HG02870 (cell line): ENCODE measurements at regions not wholly inside any gene's neighbourhood (a gene's known extent, or its start where the extent isn't known, plus 50 kb on each side); places are given as distances from the start of the nearest gene placed in this dataset.

Experiments used
- ATAC-seq: cut with Tn5 transposase; IDR thresholded peaks from one replicate; pipeline ENCODE4 v1.9.1; 2021; ENCODE audit warnings: mild to moderate bottlenecking, moderate library complexity; ENCODE audit not compliant: unreplicated experiment

DNA sequence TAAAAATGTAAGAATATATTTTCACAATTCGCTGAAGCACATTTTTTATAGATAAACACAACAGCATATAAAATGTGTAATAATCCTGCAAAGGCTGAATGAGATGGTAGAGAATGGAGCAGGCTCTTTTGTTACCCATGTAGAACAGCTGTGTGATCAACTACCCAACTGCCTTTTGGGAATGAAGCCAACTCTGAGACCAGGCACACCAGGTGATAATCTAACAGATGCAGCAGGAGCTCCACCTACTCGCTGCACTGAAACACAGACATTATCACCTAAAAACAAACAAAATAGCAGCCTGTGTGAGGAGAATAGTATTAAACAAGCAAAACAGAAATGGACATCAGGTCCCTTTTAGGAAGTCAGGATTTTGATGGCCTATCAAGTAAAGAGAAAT lies 183.3 kb downstream of the CCDC59 start:
- ATAC-seq = no peak

DNA sequence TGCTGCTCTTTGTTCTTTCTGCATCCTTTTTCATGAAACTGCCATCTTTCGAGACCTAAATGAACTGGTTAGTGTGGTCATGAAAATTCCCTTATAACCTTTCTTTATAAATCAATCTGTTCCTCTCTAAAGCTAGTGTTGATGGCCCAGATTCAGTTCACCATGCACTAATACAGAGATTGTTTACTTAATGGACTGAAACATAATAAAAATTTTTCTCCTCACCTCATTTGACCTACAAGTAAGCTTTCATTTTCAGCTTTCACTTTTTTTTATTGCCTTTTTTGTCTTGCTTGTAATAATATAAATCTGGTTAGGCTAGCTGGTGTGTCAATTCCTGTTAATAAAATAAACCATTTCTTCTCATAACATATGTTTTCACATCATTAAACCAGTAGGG lies 183.8 kb downstream of the CCDC59 start:
- no peak for ATAC-seq

DNA sequence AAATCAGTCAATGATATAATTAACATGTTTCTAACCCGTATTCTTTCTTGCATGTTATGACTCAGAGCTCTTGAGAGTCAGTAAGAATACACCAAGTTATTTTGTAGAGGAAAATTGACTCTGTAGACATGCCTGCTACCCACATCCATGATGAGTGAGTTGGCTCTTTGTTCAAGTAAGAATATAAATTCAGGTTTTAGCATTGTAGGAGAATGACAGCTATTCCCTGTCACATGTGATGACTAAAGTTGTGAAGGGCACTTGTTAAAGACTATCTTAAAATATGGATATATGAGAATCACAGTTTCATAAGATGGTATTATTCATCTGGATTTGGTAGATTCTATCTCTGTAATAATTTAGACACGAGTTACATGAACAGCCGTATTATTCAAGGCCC lies 209.1 kb downstream of the CCDC59 start:
- no peak for ATAC-seq

DNA sequence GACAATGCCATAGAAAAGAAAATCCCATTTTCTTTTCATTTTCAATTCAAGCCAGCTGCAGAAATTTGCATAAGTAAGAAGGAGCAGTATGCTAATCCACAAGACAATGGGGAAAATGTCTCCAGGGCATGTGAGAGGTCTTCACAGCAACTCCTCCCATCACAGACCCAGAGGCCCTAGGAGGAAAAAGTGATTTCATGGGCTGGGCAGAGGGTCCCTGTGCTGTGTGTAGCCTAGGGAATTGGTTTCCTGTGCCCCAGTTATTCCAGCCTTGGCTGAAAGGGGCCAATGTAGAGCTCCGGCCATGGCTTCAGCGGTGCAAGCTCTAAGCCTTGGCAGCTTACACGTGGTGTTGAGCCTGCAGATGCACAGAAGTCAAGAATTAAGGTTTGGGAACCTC lies 211.4 kb downstream of the CCDC59 start:
- ATAC-seq = no peak

DNA sequence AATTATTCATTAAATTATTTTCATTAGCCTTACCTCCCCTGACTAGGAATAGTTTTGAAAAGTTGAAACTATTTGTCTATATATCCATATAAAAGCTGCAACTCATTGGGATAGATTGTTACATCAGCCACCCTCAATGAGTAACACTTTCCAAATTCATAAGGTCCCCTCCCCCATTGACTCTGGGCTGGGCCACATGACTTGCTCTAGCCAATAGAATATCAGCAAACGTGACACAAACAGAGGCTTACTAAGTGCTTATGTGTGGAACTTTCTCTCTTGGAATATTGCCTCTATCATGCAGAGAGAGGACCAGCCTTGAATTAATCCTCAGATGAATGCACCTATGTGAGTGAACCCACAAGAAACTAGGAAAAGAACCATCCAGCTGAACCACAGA lies 213.7 kb downstream of the CCDC59 start:
- ATAC-seq = no peak

DNA sequence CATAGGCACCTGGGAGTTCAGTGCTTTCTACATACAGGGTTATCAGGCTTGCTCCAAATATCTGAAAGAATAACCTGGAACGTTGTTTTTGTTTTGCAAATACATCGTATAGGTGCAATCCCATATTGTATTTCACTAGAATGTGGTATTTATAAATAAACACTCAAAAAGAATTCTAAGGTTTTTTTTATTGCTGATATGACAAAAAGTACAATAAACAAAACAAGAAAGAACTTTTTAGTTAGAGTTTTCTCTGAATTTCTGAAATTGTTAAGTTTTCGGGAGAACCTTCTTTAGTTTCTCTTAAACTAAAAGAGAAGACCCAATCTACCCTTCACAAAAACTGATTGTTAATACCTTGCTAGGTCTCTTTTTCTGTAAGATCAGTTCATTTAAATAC lies 225.8 kb downstream of the CCDC59 start:
- no peak for ATAC-seq

DNA sequence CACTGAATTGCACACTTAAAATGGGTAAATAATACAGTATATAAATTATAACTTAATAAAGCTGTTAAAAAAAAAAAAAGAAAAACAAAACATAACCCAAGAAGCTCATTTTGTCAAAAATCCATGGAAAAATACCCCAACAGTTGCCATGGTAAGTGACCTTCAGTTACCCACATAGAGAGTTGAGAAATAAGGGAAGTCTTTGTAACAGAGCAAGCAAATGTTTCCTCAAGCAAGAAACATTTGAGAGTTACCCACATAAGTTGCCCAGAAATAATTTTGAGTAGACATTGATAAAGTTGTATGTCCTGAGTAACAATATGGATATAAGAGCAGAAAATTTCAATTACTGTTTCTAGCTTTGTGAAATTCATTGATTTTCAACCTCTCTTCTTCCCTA lies 227.4 kb downstream of the CCDC59 start:
- ATAC-seq = no peak

DNA sequence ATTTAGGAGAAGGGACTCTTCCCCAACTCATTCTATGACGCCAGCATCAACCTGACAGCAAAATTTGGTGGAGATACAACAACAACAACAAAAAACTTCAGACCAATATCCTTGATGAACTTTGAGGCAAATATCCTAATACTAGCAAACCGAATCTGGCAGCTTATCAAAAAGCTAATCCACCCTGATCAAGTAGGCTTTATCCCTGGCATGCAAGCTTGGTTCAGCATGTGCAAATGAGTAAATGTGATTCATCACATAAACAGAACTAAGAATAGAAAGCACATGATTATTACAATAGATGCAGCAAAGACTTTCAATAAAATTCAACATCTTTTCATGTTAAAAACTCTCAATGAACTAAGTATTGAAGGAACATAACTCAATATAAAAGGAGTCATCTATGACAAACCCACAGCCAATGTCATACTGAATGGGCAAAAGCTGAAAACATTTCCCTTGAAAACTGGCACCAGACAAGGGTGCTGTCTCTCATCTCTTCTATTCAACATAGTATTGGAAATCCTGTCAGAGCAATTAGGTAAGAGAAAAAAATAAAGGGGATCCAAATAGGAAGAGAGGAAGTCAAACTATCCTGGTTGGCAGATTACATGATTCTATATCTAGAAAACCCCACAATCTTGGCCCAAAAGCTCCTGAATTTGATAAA lies 233.3 kb downstream of the CCDC59 start:
- ATAC-seq = no peak

DNA sequence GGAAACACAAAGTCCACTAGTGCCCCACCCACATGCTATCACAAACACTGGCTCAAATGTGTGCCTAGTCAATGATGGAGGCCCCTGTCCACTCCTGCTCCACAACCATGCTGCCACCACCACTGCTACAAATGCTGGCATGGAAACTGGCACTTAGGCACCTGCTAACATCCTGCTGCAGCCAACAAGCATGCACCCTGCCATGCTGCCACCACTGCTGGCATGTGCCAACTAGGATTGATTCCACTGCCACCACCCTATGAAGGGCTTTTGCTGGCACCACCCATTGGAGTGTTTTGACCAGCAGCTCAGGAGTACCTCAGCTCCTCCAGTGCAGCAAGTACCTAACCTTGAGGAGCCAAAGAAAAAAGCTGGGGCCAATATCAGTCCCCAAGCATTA lies 236.6 kb downstream of the CCDC59 start:
- no peak for ATAC-seq

DNA sequence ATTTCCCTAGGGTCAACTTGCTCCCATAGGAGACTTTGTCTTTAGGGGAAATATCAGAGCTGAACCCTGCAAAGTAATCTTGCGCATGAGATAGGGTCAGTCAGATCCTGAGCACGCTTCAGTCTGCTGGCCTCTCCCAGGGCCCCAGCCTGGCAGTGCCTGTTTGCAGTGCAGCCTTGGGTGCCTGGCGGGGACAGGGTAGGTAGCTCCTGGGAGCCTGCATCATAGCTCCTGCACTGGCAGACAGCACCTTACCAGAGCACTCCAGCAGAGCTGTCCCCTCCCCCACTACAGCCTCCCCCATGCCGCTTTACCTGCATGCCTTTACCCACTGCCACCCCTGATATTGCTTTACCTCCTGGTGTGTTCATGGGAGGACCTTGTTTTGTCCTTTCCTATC lies 237.3 kb downstream of the CCDC59 start:
- ATAC-seq = no peak

DNA sequence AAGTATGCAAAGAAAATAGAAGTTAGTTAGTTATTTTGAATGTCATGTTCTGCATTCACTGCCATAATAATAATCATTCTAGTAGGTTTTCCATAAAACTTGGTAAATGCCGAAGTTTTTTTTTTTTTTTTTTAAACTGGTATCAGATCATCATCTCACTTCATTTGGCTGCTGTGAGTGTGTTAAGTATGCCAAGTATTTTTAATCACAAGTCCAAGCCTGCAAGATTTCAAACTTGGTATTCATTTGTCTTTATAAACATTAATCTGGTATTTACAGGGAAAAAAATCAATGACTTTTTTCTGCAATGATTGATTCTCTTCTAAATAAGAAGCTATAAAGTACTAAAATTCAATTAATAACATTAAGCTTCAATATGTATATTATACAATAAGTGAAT lies 248.9 kb downstream of the CCDC59 start:
- ATAC-seq = no peak

DNA sequence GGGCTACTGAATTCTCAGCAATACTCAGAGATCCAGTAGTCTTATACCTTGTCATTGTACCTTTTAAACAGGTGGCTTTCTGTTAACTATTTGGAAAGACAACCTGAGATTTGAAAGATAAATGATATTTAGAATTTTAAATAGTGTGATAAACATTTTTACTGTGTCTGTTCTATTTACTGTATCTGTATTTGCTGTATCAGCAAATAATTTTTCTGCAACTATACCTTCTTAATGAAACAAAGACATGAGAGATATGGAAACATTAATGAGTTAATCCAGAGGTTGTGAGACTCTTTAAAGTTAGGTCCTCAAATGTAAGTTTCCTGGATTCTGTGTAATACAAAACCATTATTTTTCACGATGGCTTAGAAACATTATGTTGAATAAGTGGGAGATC lies 249.6 kb downstream of the CCDC59 start:
- ATAC-seq = no peak

DNA sequence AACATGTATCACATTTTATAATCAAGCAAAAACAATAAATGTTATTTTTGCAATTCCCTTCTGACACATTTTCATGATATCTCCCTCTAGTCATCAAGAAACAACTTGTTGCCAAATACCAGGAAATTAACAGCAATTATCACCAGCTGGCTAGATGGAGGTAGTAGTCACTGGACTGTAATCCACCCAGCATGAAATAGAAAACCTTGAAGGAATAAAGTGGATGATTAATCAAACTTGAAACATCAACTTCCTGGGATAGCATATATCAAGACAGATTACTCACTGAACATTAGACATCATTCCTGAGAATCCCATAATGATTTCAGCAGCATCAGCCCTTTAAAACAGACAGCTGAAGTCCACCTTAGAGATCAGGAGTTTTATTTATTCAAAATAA lies 259.0 kb downstream of the CCDC59 start:
- no peak for ATAC-seq

DNA sequence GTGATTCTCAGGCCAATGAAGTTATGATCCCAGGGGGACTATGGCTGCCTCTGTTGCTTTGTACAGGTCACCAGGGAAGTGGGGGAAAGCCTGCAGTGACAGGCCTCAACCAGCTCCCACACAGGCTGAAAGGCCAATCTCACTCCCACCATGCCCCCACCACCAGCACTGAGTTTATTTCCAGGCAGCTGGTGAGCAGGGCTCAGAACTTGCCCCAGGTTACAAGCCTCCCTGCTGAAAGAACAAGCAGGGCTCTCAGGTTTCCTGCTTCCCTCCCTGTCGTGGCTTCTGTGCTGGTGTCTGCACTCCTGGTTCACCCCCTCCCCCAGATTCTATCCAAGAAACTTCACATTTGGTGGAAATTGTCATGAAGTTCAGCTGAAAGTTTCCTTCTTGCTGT lies 260.3 kb downstream of the CCDC59 start:
- no peak for ATAC-seq

DNA sequence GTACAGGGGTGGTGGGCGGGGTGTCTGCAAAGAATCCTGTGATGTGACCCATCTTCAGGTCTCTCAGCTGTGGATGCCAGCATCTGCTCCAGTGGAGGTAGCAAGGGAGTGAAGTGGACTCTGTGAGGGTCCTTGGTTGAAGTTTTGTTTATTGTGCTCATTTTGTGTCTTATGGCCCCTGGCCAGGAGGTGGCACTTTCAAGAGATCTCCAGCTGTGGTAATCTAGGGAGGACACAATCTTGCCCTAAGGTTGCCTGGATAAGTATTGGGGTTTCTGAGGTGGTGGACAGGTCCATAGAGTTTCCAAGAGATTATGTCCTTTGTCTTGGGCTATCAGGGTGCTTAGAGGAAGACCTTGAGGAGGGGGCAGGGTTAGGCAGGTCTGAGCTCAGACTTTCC lies 260.7 kb downstream of the CCDC59 start:
- ATAC-seq = no peak

DNA sequence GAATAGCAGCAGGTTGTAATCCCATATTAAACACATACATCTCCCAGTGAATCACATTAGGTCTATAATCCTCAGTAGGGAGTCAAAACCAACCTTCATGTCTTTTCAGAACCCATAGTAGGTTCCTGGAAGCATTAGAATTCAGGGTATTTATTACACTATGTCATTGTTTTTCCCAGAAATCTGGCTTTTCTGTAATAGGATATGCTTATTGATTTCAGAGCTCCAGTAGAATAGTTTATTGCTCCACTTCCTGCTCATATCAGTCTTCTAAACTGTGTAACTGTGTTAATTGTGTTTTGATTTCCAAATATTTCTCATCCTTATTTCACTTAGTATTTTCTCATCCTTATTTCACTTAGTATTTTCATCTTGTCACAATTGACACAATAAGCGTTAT lies 268.0 kb downstream of the CCDC59 start:
- no peak for ATAC-seq

DNA sequence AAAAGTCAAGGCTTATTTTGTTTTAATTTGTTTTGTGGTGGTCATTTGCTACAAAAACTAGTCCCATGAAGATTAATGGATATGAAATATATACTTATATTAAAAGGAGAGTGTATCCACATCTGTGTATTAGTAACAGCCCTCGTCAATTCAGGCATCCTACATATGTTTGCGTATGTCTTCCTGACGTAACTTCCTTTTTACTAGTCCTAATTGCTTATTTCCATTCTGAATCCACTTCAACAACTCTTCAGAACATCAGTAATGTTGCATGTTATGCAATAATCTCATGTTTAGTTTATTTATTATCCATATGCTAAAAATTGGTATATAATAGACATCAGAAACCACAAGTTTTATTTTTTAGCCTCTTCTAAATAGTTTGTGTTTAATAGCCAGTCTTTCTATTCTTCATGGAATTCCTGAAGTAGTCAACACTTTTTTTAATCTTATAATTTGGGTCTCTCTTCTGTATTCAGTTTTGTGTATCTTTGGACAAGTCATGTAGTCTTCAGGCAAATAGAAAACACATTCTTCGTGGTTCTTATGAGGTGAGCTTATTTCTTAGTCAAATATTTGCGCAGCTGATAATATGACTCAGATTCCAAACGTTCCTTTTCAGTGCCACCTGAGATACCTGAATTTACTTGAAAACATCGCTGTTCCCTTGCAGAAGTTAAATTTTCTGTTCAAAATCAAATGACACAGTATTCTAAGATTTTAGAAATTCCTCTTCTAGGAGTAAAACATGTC lies 268.6 kb downstream of the CCDC59 start:
- ATAC-seq = no peak

DNA sequence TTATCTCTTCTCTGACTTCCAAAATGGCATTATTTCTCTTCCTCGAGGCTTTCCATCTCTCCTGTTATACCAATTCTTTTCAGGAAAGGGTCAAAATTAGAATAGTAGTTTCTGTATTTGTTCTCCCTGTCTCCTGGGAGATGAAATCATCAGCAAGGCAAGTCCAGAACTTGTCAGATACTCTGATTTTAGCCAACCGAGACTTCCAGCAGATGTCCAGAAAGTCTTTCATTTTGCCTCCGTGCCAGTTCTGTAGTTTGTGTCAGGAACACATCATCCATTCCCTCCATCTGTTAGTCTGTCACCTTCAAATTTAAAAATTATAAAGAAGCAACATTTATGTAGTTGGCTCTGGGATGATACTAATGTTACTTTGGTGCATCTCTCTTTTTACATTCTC lies 275.7 kb downstream of the CCDC59 start:
- ATAC-seq = no peak

DNA sequence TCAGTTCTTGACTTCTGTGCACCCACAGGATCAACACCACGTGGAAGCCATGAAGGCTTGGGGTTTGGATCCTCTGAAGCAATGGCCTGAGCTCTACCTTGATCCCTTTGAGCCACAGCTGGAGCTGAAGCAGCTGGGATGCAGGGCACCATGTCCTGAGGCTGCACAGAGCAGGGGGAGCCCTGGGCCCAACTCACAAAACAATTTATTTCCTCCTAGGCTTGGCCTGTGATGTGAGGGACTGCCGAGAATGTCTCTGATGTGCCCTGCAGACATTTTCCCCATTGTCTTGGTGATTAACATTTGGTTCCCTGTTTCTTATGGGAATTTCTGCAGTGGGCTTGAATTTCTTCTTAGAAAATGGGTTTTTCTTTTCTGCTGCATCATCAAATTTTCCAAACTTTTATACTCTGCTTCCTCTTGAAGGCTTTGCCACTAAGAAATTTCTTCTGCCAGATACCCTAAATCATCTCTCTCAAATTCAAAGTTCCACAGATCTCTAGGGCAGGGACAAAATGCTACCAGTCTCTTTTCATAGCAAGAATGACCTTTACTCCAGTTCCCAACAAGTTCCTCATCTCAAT lies 288.2 kb downstream of the CCDC59 start:
- no peak for ATAC-seq

DNA sequence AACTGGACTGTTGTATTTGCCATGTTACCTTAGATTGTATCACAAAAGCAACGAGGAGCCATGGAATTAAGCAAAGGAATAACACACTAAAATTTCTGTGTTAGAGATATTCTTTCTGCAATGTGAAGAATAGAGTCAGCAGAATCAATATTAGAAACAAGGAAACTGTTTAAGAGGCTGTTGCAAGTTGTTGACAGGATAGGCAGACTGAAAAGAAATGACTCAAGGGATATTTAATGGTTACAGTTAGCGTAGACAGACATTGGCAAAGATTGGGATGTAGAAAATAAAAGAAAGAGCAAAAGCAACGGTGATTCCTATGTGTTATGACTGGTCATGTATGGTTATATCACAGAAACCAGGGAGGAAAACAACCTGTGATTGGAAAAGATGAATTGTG lies 299.0 kb upstream of the PPFIA2 start:
- no peak for ATAC-seq

DNA sequence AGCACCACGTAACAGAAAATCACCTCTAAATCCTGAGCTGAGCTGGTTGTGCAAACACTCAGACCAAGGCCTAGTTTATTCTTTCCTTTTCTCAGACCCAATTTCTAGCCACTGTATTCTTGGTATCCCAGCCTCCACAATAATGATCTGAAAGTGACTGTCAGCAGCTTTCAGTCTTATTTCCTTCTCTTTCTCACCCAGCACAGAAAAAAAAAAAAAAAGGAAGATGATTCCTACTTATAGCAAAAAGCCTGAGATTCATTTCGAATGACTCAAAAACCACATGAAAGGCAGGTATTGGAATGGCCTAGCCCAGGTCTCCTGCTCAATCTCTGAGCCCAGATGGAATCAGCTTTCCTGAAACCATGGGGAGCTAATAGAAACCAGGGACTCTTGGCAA lies 298.6 kb upstream of the PPFIA2 start:
- no peak for ATAC-seq

DNA sequence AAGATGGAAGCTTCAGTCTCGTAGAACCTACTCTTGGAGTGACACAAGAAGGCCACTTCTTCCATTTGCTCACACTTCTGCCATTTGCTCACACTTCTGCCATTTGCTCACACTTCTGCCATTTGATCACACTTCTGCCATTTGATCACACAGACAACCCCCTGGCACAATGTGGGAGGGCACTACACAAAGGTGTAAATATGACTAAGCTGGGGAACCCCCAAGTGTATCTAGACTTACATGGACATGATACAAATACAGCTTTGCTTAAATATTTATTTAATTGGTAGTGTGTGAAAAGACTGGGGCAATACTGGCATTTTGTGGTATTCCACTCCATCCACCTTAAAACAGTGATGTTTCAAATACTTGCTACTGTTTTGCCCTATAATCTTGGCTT lies 296.2 kb upstream of the PPFIA2 start:
- ATAC-seq = no peak

DNA sequence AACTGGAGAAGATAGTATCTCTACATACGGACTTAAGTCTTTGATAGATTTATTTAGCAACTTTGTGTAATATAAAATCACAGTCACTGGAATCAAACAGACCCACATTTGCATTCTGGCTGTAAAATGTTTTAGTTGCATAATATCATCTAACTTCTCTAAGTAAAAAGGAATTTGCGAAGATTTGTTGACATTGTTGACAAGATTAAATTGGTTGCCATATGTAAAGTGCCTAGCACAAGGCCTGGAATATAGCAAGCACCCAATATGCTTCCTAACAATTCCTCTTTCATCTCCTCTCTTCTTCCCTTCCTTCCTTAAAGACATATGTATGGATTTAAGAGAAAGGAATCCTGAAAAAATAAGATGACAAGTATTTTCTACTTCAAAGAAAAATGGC lies 295.4 kb upstream of the PPFIA2 start:
- ATAC-seq = no peak
